ENCODE measurements at regions not wholly inside any gene's neighbourhood (a gene's known extent, or its start where the extent isn't known, plus 50 kb on each side); places are given as distances from the start of the nearest gene placed in this dataset.
A peak's percentile ranks its signal among the peaks of the same experiment; 100 is the strongest.
"Not testable (repeated sequence)": the region's sequence is repeated elsewhere in the genome, so short reads cannot be mapped to it uniquely, and the experiment has no call there.

DNA sequence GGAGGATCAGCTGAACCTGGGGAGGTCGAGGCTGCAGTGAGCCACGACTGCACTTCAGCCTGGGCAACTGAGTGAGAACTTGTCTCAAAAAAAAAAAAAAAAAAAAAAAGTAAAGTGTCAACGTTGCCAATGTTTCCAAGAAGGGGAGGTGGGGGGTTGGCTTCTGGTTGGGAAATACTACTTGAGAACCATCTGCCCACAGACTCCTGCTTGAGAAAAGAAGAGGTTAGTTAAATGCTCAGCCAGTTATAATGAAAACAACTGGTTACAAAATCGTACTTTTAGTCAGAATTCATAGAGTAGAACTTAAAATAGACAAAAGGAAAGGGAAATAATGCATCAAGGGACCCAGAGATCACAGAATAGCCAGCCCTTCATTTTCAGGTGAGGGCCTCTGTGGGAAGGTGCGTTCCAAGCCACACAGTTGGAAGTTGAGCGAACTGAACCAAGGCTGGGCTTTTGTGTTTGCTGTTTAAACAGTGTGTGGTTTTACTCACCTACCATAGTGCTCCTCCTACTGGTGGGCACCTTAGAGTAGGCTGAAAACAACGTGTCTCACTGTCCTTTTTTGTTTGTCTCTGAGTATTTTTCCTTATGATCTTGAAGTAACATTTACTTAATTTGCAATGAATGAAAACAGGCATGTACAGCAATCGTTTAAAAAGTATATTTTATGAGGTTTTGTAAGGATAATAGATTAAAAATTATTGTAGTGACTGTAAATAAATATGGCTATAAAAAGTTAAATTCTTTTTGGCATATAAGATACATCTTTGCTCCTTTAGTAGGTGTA lies 200.7 kb downstream of the BCAS1 start:
- Mint-ChIP-seq H3K27me3 (no peaks in the 10 kb centered on the region), H3K36me3 (ENCODE audit: insufficient read depth) (peaks cover 21% of the 10 kb centered on the region), H3K4me3 (peak overlapping the region; percentile 48 to 60), H3K9me3 (no peaks in the 10 kb centered on the region), H3K4me1 (ENCODE audit: low read depth in 2 of 2) (peaks cover 50 to 62% of the 10 kb centered on the region in 2 donors), H3K27ac (peak overlapping the region; percentile 46 to 85)
- ATAC-seq (replicated peaks): peak; percentile 73
- peak; percentile 64 to 68 (median 67) for DNase-seq

- Mint-ChIP-seq H3K4me3 (peak overlapping the region; percentile 62 to 64), H3K36me3 (ENCODE audit: insufficient read depth) (peaks cover 14% of the 10 kb centered on the region), H3K9me3 (no peaks in the 10 kb centered on the region), H3K4me1 (ENCODE audit: low read depth in 2 of 2) (peaks cover 44 to 57% of the 10 kb centered on the region in 2 donors), H3K27ac (peak overlapping the region; percentile 83 to 88), H3K27me3 (no peaks in the 10 kb centered on the region)
- ATAC-seq (replicated peaks) (no peak), DNase-seq (no peak)
Measured at GRCh38 chr20:53867741-53868351, 202.5 kb downstream of the BCAS1 start.

DNA sequence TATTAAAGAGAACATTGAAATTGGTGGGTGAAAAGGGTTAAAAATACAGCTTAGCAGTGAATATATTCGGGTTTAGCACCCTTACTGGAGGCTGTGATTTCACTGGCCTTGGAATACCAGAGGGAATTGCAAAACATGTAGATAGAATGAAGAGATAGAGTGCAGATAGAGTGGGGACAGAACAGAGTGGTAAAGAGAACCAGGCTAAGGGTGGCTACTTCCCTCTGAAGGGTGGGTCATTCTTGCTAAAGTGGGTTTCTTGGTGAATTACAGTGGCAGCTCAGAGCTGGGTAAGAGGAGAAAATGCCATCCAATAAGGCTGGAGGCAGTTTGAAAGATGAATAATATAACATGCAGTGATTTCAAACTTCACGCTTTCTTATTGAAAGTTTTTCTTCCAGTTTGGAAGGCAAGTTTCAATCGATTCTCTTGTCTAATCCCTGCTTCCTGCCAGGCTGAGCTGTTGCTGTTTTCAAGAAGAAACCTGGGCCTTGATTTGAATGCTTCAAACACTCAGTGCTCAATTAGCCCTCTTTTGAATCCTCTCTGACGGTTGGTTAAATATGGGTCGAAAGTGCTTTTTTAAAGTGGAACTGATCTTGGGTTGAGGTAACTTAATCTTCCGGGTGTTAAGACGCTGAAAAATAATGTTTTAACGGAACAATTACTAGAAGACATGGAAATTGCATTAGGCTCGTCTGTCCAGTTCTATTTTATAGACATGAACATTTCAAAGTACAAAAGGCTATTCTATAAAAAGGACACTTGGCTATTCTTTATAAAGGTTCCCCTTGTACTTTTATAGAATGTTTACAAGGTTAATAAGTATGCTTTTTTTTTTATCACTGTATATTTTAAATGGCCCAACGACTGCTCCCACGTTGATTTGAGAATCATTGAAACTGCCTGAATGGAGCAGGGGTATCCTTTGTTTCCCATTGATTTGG lies 203.3 kb downstream of the BCAS1 start:
- peak overlapping the region; percentile 83 to 88 for H3K27ac Mint-ChIP-seq
- ATAC-seq (replicated peaks): no peak
- peaks cover 6% of the 10 kb centered on the region for H3K36me3 Mint-ChIP-seq (ENCODE audit: insufficient read depth)
- peaks cover 36 to 52% of the 10 kb centered on the region in 2 donors for H3K4me1 Mint-ChIP-seq (ENCODE audit: low read depth in 2 of 2)
- peak overlapping the region; percentile 62 to 64 for H3K4me3 Mint-ChIP-seq
- DNase-seq: no peak
- H3K9me3 Mint-ChIP-seq: no peaks in the 10 kb centered on the region
- H3K27me3 Mint-ChIP-seq: no peaks in the 10 kb centered on the region

GRCh38 chr20:53865901-53866793 lies 204.2 kb downstream of the BCAS1 start:
- Mint-ChIP-seq H3K36me3 (ENCODE audit: insufficient read depth) (no peaks in the 10 kb centered on the region), H3K4me3 (peak overlapping the region; percentile 62 to 64), H3K27me3 (no peaks in the 10 kb centered on the region), H3K27ac (peak overlapping the region; percentile 83 to 88), H3K4me1 (ENCODE audit: low read depth in 2 of 2) (peaks cover 30 to 46% of the 10 kb centered on the region in 2 donors), H3K9me3 (no peaks in the 10 kb centered on the region)
- ATAC-seq (replicated peaks) (no peak), DNase-seq (no peak)

DNA sequence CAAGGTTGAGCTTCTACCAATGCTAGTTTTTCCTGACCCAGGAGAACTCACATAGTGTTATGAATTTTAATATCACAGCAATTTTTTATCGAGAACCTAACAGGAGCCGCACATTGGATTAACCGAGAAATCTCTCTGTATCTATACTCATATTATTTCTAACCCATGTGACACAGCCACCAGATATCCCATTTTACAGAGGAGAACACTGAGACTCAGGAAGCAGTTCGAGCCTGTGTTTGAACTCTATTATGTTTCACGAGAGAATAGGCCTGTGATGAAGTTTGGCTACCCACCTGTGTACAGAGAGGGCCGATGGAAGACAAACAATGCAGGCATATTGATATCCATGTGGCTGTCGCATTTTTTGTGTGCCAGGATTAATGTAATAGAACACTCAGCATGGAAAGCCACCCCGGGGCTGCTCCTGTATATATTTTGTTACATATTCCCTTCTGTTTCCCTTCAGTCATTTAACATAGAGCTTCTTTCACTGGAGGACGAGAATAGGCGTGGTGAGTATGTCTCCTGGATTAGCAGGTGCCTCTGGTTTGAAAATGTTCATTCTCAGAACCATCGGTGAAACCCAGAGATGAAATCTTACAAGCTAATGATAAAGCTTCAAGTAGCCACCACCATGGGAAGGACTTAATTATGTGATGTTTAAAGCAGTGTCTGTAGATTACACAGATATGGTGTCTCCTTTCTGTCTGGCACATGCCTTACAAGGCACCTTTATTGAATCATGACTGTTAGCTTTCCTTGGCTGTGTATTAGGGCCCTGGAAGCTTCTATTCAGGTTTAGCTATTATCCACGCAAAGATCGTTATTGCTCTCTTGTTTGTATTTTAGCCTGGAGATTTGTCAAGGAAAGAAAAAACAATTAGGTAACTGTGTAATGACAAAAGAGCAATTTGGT lies 205.4 kb downstream of the BCAS1 start:
- not testable (repeated sequence) for H3K9me3 Mint-ChIP-seq; DNase-seq; ATAC-seq (replicated peaks); H3K27me3 Mint-ChIP-seq; H3K36me3 Mint-ChIP-seq (ENCODE audit: insufficient read depth)
- peaks cover 27 to 41% of the 10 kb centered on the region in 2 donors for H3K4me1 Mint-ChIP-seq (ENCODE audit: low read depth in 2 of 2)
- H3K27ac Mint-ChIP-seq: peak overlapping the region; percentile 83 to 88
- peak overlapping the region; percentile 62 to 64 for H3K4me3 Mint-ChIP-seq

GRCh38 chr20:53863923-53864641 lies 206.3 kb downstream of the BCAS1 start:
- not testable (repeated sequence) for H3K27me3 Mint-ChIP-seq, H3K4me3 Mint-ChIP-seq
- H3K4me1 Mint-ChIP-seq (ENCODE audit: low read depth in 2 of 2): peaks cover 23 to 33% of the 10 kb centered on the region in 2 donors

DNA sequence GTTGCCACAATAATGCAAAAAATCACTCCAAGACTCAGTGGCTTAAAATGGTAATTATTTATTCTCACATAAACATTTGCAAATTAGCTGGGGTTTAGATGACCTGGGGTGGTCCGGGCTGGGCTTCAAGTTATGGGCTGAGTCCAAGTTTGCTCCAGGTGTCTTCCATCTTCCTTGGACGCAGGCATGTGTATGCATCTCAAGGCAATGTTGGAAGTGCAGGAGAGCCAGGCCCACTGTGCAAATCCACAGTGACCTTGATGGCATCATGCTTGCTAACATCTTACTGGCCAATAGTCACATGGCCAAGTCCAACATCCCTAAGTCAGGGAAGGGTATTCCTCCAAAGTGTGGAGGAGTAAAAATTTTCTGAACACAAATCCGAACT lies 206.9 kb downstream of the BCAS1 start:
- H3K27me3 Mint-ChIP-seq; H3K27ac Mint-ChIP-seq; H3K4me3 Mint-ChIP-seq; DNase-seq; H3K9me3 Mint-ChIP-seq; ATAC-seq (replicated peaks); H3K36me3 Mint-ChIP-seq (ENCODE audit: insufficient read depth): not testable (repeated sequence)
- peaks cover 23 to 33% of the 10 kb centered on the region in 2 donors for H3K4me1 Mint-ChIP-seq (ENCODE audit: low read depth in 2 of 2)

More at GRCh38 chr20:53863923-53864641, 206.3 kb downstream of the BCAS1 start:
- not testable (repeated sequence) for H3K36me3 Mint-ChIP-seq (ENCODE audit: insufficient read depth); H3K27ac Mint-ChIP-seq; ATAC-seq (replicated peaks); H3K9me3 Mint-ChIP-seq; DNase-seq

DNA sequence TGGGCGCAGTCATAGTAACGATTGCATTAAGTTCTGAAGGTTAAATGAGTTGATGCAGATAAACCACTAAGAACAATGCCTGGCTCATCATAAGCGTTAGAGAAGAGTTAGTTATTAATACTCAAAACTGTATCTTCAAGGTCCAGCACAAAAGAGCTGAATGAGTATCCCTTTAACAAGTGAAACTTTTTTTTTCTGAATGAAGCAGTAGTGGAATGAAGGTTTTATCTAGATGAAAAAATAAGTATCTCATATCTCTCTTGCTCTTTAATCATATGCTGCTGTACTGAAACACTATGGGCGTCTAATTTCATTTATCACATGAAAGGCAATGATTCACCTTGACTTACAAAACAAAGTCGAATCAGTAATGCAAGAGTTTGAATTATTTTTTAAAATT lies 207.4 kb downstream of the BCAS1 start:
- H3K27me3 Mint-ChIP-seq: not testable (repeated sequence)
- peaks cover 24 to 32% of the 10 kb centered on the region in 2 donors for H3K4me1 Mint-ChIP-seq (ENCODE audit: low read depth in 2 of 2)

GRCh38 chr20:53862490-53862889 lies 207.9 kb downstream of the BCAS1 start:
- not testable (repeated sequence) for H3K27me3 Mint-ChIP-seq; H3K9me3 Mint-ChIP-seq; H3K36me3 Mint-ChIP-seq (ENCODE audit: insufficient read depth); ATAC-seq (replicated peaks); DNase-seq; H3K4me3 Mint-ChIP-seq
- Mint-ChIP-seq H3K27ac (peak overlapping the region in 1 of 2 donors; percentile 41), H3K4me1 (ENCODE audit: low read depth in 2 of 2) (peaks cover 25 to 27% of the 10 kb centered on the region in 2 donors)

More for the DNA sequence above, 207.4 kb downstream of the BCAS1 start:
- ATAC-seq (replicated peaks); H3K9me3 Mint-ChIP-seq; DNase-seq; H3K36me3 Mint-ChIP-seq (ENCODE audit: insufficient read depth); H3K4me3 Mint-ChIP-seq: not testable (repeated sequence)
- peak overlapping the region in 1 of 2 donors; percentile 41 for H3K27ac Mint-ChIP-seq

- not testable (repeated sequence) for H3K36me3 Mint-ChIP-seq (ENCODE audit: insufficient read depth); DNase-seq; H3K27me3 Mint-ChIP-seq; H3K27ac Mint-ChIP-seq; H3K9me3 Mint-ChIP-seq; ATAC-seq (replicated peaks); H3K4me3 Mint-ChIP-seq
- peaks cover 21 to 22% of the 10 kb centered on the region in 2 donors for H3K4me1 Mint-ChIP-seq (ENCODE audit: low read depth in 2 of 2)
Measured at GRCh38 chr20:53862136-53862397, 208.3 kb downstream of the BCAS1 start.

DNA sequence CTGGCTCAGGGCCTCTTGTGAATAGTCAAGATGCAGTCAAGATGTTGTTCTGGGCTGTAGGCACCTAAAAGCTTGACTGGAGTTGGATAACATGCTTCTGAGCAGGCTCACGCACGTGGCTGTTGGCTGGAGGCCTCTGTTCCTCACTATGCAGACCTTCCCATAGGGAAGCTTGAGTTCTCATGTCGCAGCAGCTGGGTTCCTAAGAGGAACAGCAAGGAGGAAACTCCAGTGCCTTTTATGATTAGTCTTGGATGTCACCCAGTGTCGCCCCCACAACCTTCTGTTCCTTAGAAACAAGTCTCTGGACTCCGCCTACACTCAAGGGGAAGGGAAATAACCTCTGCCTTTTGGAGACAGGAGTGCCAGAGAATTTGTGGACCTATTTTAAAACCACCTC lies 210.7 kb downstream of the BCAS1 start:
- no peak overlapping the region for H3K4me3 Mint-ChIP-seq
- peaks cover 5 to 10% of the 10 kb centered on the region in 2 donors for H3K4me1 Mint-ChIP-seq (ENCODE audit: low read depth in 2 of 2)
- H3K36me3 Mint-ChIP-seq (ENCODE audit: insufficient read depth): no peaks in the 10 kb centered on the region
- no peak overlapping the region for H3K27ac Mint-ChIP-seq
- no peak for ATAC-seq (replicated peaks)
- H3K27me3 Mint-ChIP-seq: no peaks in the 10 kb centered on the region
- no peak for DNase-seq
- no peaks in the 10 kb centered on the region for H3K9me3 Mint-ChIP-seq
